Activated naive CD4-positive, alpha-beta T cell treated with Interleukin-2 at 50 U/mL for 16 hours (primary cell): ENCODE measurements at regions not wholly inside any gene's neighbourhood (a gene's known extent, or its start where the extent isn't known, plus 50 kb on each side); places are given as distances from the start of the nearest gene placed in this dataset.
"Not testable (repeated sequence)": the region's sequence is repeated elsewhere in the genome, so short reads cannot be mapped to it uniquely, and the experiment has no call there.

Experiments used
- DNase-seq: peaks from one replicate; pipeline ENCODE4 v3.0.0-alpha.2; 2020

- no peak for DNase-seq
Observed at GRCh38 chr17:43315369-43315768, 81.6 kb upstream of the RNU2-1 start.

- no peak for DNase-seq
Observed at GRCh38 chr17:43314611-43315011, 80.8 kb upstream of the RNU2-1 start.

GRCh38 chr17:43312011-43312410 lies 78.2 kb upstream of the RNU2-1 start:
- no peak for DNase-seq

- DNase-seq: no peak
Observed at GRCh38 chr17:43309505-43310332, 75.9 kb upstream of the RNU2-1 start.

- no peak for DNase-seq
Observed at GRCh38 chr17:43308999-43309398, 75.2 kb upstream of the RNU2-1 start.

GRCh38 chr17:43304792-43305191 lies 71.0 kb upstream of the RNU2-1 start:
- not testable (repeated sequence) for DNase-seq

- not testable (repeated sequence) for DNase-seq
Observed at GRCh38 chr17:43303049-43303448, 69.3 kb upstream of the RNU2-1 start.

GRCh38 chr17:43299300-43300076 lies 65.7 kb upstream of the RNU2-1 start:
- not testable (repeated sequence) for DNase-seq

GRCh38 chr17:43289670-43290069 lies 55.9 kb upstream of the RNU2-1 start:
- DNase-seq: not testable (repeated sequence)

- DNase-seq: not testable (repeated sequence)
Observed at GRCh38 chr17:43283606-43284005, 49.8 kb upstream of the RNU2-1 start.
